ENCODE measurements at regions not wholly inside any gene's neighbourhood (a gene's known extent, or its start where the extent isn't known, plus 50 kb on each side); places are given as distances from the start of the nearest gene placed in this dataset.

DNA sequence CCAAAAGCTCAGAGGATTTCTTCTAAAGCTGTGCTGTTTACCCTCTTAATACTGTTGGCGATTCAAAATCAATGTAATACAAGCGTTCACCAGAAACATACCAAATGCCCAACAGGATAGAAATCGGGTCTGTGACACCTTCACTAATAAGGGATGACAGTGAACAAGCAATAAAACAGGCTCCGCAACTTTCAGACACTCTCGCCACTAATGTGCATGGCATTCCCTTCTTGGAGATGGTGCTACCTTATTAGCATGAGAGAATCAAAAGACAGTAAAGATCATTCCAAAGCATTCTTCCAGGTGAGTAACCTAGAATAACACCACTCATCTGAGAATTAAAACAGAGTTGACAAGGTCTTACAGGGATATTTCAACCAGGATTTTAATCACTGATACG lies 367.1 kb downstream of the TTLL7 start:
- TF ChIP-seq, protein P1, sequence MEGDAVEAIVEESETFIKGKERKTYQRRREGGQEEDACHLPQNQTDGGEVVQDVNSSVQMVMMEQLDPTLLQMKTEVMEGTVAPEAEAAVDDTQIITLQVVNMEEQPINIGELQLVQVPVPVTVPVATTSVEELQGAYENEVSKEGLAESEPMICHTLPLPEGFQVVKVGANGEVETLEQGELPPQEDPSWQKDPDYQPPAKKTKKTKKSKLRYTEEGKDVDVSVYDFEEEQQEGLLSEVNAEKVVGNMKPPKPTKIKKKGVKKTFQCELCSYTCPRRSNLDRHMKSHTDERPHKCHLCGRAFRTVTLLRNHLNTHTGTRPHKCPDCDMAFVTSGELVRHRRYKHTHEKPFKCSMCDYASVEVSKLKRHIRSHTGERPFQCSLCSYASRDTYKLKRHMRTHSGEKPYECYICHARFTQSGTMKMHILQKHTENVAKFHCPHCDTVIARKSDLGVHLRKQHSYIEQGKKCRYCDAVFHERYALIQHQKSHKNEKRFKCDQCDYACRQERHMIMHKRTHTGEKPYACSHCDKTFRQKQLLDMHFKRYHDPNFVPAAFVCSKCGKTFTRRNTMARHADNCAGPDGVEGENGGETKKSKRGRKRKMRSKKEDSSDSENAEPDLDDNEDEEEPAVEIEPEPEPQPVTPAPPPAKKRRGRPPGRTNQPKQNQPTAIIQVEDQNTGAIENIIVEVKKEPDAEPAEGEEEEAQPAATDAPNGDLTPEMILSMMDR (conservative IDR thresholded peaks at IDR 0.05; ENCODE audit: low read depth, low read length) = no peak
- DNase-seq (ENCODE audit: low read depth) = no peak

GRCh38 chr1:83627045-83627444 lies 371.9 kb downstream of the TTLL7 start:
- TF ChIP-seq, protein P1 (conservative IDR thresholded peaks at IDR 0.05; ENCODE audit: low read depth, low read length) = no peak
- no peak for DNase-seq (ENCODE audit: low read depth)

More for the DNA sequence above, 367.1 kb downstream of the TTLL7 start:
- no peak overlapping the region for H3K4me3 ChIP-seq (ENCODE audit: low read depth, low read length)

GRCh38 chr1:83626603-83627002 lies 372.3 kb downstream of the TTLL7 start:
- TF ChIP-seq, protein P1 (conservative IDR thresholded peaks at IDR 0.05; ENCODE audit: low read depth, low read length) = no peak
- DNase-seq (ENCODE audit: low read depth) = no peak
- H3K4me3 ChIP-seq (ENCODE audit: low read depth, low read length) = no peak overlapping the region

More at GRCh38 chr1:83627045-83627444, 371.9 kb downstream of the TTLL7 start:
- no peak overlapping the region for H3K4me3 ChIP-seq (ENCODE audit: low read depth, low read length)

GRCh38 chr1:83625646-83626045 lies 373.3 kb downstream of the TTLL7 start:
- TF ChIP-seq, protein P1 (conservative IDR thresholded peaks at IDR 0.05; ENCODE audit: low read depth, low read length) = no peak
- DNase-seq (ENCODE audit: low read depth) = no peak
- H3K4me3 ChIP-seq (ENCODE audit: low read depth, low read length) = no peak overlapping the region

GRCh38 chr1:83620016-83620415 lies 378.9 kb downstream of the TTLL7 start:
- TF ChIP-seq, protein P1 (conservative IDR thresholded peaks at IDR 0.05; ENCODE audit: low read depth, low read length) = no peak
- no peak for DNase-seq (ENCODE audit: low read depth)

GRCh38 chr1:83619170-83619896 lies 379.6 kb downstream of the TTLL7 start:
- TF ChIP-seq, protein P1 (conservative IDR thresholded peaks at IDR 0.05; ENCODE audit: low read depth, low read length) = no peak
- H3K4me3 ChIP-seq (ENCODE audit: low read depth, low read length) = no peak overlapping the region
- DNase-seq (ENCODE audit: low read depth) = no peak

More at GRCh38 chr1:83620016-83620415, 378.9 kb downstream of the TTLL7 start:
- no peak overlapping the region for H3K4me3 ChIP-seq (ENCODE audit: low read depth, low read length)

GRCh38 chr1:83617883-83618282 lies 381.0 kb downstream of the TTLL7 start:
- TF ChIP-seq, protein P1 (conservative IDR thresholded peaks at IDR 0.05; ENCODE audit: low read depth, low read length) = no peak
- no peak for DNase-seq (ENCODE audit: low read depth)
- H3K4me3 ChIP-seq (ENCODE audit: low read depth, low read length) = no peak overlapping the region
